HG03575 (cell line): ENCODE measurements at regions not wholly inside any gene's neighbourhood (a gene's known extent, or its start where the extent isn't known, plus 50 kb on each side); places are given as distances from the start of the nearest gene placed in this dataset.

Experiments used
- ATAC-seq: cut with Tn5 transposase; IDR thresholded peaks from one replicate; pipeline ENCODE4 v1.9.1; 2021; ENCODE audit not compliant: unreplicated experiment, insufficient number of reproducible peaks, low FRiP score; ENCODE audit errors: extremely low read depth

DNA sequence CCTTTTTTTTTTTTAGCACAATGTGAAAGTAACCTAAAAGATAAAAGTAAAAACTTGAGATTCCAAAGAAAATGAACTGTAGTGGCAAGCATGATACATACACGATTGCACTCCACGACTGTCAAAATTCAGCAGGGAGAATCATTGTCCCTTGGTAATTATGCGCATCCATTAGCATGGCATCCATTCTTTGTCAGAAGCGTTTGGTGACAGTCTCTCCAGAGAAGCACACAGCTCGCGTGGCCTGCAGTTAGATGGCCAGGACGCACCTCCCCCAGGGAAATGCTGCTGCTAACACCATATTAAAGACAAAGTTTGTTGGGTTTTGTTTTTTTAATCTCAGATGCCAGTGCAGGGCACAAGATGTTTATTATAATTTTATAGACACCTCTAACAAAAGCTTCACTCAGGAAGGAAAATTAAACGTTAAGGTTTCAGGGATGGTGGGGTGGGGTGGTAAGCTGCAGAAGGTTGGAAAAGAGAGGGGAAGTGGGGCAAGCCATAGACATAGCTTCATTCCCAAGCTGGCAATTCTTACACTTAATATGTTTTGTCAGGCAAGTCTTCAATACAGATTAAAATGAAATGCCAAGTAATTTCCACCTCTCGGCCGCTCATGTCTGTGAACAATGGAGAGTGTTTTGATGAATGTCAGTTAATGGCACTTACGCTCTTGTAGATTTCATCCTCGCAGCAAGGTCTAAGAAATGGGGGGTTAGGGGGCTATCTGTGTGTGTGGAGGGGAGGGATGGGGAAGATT lies 142.8 kb upstream of the TOPAZ1 start:
- no peak for ATAC-seq

DNA sequence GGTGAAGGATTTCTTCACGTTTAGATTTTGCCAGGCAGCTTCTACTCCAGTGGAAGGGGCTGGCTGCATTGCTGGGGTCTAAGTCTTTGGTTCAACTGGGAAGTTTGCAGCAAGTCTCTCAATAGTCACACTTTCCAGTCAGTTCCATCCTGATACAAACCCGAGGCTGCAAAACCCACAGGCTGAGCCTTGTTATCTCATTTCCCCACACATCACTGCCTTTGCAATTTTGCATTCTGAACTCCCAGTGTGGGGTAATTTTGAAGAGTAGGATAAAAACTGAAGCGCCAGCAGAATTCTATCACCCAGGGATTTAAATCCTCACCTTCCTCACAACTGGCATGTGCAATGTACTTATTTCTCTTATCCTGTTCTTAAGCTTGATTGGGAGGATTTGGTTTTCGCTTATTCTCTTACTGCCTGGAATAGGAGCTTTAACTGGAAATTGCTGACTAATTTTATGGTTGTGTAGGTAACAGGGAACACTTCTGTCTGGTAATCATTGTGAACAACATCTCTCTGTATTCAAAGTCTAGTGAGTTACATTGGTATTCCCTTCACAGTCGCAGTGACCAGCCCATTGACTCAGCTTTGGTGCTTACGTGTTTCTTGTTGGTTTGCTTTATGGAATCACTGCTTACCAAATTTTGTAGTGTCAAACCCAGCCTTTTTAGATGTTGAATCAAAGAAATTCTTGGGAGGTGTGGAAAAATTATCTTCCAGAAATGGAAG lies 142.0 kb upstream of the TOPAZ1 start:
- no peak for ATAC-seq

DNA sequence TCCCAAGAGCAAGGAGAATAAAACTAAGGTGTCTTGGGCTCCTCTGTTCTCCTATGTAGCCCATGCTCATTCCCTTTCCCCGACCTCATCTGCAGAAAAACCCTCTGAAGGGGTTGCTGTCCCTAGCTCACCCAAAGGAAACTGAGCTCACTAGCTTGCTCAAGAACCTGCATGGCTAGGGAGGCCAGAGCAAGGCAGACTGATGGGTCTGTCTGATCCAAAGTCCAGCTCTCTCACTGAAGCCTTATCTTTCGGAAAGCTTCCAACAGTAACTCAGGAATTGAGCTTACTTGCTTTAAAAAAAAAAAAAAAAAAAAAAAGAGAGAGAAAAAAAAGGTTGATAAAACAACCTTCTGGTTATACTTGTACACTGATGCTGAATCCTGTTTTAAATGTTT lies 141.4 kb upstream of the TOPAZ1 start:
- no peak for ATAC-seq

DNA sequence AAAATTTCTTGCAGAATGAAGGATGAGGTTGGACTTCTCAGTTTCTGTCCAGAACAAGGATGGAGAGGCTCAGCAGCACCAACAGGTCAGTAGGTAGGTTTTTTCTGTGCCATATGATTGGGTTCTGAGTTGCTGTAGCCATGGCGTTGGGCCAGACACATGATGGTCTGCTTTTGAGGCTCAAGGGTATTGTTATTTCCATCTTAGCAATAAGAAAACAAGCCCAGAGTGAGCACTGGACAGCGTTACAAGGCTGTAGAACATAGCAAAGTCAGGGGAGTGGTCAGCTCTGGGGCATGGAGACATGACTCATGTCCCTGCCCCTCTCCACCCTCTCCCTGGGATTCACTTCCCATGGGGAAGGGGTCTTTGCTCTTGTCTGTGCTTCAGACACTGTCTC lies 137.6 kb upstream of the TOPAZ1 start:
- ATAC-seq: no peak

DNA sequence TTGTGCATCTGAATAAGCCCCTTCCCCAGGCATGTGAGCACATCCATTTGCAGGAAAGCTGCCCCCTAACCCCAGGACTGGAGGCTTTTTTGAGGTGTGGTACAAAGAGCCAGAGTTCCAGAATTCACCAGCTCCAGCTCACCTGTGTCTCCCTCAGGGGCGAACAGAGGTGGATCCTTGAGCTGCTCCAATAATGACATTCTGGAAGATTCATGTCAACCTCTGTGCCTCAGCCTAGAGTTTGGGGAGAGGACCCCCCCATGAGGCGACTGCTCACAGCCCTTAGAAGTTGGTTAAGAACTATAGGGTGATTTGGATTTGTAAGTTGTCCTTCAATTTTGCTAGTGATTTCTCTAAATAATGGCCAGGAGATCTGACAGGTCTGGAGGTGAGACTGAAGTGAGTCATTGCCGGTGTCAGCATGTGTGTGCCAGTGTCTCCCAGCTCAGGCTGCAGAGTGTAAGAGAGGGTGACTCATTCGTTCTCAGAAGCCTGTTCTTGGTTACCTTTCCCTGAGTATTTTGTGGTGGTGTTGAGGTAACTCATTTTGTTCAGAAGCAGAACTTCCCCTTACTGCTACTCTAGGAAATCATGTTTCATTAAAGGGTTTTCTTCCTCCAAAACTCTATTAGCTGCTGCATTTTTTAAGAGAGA lies 136.9 kb upstream of the TOPAZ1 start:
- ATAC-seq: peak; percentile 89

DNA sequence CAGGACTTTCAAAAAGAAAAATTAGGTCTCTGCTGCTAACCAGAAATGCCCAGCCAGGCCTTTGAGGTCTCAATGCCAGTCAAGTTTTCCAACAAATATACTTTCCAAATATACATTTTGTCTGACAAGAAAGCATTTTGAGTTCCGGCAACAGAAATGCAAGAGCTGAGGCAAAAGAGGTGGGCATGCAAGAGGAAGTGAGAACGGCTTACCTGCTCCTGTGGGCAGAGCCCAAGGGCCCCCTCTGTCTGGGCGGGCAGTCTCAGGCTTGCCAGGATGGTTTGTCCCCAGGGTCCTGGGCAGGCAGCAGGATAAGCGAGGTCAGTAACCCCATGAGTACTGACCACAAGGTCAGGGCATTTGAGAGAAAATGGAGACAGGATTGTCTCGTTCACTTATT lies 136.1 kb upstream of the TOPAZ1 start:
- ATAC-seq: no peak

DNA sequence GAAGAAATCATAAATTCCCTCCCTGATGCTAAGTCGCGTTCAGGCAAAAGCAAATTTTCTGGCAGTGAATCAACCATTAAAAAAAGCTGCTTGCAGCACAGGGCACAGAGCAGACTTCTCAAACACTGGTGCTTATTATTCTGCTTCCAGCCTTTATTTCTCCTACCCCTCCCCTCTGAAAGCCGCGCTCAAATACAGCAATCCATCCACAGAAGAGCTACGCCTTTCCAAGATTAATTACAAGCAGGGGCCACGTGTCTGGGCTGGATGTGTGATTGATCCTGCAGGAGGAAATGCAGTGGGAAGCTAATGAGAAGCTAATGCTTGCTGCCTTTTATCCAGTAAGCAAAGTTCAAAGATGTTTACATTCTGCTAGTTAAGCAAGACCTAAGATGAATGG lies 134.9 kb upstream of the TOPAZ1 start:
- no peak for ATAC-seq

DNA sequence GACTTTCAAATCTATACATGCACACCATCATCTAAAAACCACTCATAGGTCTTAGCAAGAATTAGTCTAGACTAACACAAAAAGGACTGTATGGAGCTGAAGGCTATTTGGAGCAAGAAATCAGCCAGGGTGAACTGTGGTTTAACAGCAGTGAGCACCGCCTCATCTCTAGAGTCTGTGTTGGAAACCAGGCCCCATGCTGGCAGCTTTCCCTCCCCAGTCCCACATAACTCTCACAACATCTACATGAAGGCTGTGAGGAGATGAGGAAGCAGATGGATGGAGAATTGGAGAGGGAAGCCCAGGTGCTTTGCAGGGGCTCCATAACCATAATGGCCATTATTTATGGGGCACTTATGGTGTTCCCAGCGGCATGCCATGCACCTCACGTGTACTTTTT lies 133.2 kb upstream of the TOPAZ1 start:
- ATAC-seq: no peak

DNA sequence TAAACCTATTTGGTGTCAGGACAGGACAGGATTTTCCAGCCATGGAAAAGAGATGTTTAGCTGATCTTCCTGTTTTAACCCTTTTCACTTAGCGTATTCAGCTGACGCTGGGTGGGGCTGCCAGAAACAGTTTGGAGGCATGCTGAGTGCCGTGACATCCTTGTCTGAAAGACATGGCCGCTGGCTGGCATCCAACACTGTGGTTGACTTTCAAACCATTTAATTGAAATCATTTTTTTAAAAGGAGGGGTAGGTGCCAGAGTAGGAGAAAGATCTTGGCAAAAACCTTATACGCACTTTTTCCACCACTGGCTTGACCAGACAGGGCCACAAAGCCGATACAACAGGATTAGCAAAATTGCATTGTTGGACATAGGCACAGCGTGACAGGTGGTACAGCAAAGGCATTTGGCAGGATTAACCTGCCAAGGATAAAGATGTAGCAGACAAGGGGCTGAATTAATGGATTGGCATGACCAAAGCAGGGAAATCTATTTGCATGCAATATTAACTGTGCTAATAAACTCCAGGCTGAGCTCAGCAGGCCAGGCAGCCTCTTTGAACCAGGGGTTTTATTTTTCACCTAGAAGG lies 131.8 kb upstream of the TOPAZ1 start:
- ATAC-seq: no peak

DNA sequence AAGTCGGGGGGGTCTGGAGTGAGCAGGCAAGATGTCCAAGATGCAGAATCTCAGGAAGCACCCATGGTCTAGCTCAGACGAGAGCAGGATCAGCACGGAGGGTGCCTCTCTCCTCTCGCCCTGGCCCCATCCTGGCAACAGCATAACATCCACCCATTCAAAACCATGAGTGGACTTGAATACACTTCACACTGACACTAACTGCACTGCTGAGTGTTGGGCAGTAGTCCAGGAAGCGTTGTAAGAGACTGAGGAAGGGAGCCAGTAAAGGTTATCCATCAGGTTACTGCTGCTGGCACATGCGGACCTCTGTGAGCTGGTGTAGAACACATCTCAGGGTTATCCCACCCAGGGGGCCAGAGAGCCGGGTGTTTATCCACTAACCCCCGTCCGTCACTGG lies 131.0 kb upstream of the TOPAZ1 start:
- no peak for ATAC-seq

DNA sequence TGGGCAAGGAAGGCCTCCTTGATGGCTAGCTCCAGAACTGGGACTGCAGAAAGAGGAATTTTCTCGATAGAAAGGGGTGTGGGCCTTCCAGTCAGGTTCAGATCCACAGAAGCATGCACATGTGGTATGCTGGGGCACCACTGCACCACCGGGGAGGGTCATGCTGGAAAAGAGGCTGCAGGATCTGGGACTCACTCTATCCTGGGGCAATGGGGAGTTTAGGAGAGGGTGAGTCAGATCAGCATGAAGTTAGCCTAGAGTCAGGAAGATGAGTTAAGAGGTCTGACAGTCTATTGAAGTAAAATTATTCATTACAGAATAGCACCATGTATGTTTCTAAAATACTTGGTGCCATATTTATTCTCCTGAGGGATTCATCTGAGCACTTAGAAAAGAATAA lies 130.2 kb upstream of the TOPAZ1 start:
- ATAC-seq: no peak

DNA sequence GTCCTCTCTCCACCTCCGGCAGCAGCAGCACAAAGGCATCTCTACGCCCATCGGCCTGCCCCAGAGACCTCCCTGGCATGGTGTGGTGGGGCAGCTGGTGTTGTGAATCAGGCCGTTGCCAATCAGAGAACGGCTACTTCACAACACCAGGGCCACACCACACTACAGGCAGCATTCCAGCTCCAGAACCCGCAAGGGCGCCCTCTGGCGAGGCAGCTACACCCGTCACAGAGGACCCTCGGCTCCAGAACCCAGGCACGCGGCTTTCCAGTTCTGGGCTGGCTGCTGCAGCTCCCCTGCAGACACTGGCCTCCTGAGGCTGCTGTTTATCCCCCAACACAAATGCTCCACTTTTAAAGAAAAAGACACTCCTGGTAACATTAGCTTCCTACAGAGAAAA lies 127.5 kb upstream of the TOPAZ1 start:
- ATAC-seq: no peak

DNA sequence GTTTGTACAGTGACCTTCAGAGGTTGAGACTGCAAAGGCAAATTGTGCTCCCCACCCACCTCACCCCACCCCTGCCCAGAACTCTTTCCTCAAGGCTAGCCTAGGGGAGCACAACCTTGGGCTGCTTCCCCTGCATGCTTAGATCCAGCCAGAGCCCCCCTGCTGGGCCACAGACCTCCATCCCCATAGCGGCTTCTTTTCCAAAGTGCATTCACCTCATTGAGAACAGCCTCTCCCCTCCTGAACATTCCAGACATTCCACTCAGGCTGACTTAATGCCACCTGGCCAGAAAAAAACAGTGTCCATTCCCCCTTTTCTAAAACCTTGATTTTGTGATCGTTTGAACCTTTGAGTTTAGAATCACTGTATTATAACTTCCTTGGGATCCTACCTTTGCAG lies 124.4 kb upstream of the TOPAZ1 start:
- no peak for ATAC-seq

DNA sequence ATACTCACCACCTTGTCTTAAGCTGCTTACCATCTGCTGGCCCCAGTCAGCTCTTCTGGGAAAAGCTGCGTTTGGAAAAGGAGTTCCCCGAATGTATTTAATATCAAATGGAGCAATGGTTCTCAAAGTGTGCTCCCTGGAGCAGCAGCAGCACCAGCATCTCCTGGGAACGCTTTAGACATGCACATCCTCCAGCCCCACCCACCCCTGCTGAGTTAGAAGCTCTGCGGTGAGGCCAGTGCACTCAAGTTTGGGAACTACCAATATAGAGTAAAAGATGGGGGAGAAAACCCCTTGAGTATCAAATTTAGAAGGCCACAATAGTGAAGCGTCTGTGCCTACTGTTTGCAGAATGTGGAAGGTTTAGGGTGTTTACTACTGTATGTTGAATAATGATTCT lies 124.0 kb upstream of the TOPAZ1 start:
- ATAC-seq: no peak

DNA sequence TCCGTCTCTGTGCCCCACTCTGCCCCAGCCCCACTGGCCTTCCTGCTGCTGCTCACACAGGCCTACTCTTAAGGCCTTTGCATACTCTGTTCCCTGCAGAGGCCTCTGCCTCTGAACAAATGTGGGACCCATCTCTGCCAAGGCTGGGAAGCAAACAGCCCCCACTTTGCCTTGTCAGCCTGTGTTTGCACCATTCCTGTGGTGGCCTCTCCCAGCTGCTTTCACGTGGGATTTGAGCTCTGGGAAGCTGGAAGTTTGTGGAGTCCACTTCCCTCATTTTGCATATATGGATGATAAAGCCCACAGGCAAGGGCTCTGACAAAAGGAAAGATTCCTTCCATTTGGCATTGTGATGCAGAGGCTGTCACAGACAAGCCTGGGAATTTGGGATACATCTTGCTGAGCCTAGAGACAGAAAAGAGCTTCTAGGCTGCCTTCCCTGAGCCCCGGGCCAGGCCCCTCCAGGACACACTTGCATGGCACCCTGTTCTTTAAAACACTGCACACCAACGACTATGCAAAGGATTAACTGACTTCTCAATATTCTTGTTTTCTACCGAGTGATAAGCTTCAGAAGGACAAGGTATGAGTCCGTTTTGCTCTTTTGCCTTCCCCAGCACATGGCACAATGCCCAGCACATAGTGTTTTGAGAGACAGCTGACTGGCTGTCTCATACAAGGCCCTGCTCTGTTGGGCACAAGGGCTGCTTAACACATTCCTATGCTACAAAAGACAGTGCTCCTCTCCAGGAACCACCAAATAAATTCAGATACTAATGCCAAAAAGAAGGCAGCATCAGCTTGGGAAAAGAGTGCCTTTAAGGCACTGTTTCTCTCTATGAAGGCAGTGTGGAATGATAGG lies 120.7 kb upstream of the TOPAZ1 start:
- no peak for ATAC-seq

DNA sequence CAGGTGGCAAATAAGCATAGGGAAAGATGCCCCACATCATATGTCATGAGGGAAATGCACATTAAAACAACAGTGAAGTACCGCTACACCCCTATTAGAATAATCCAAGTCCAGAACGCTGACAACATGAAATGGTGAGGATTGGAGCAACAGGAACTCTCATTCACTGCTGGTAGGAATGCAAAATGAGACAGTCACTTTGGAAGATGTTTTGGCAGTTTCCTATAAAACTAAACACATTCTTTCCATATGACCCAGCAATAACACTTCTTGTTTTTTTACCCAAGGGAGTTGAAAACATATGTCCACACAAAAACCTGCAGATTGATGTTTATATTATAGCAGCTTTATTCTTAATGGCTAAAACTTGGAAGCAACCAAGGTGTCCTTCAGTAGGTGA lies 116.4 kb upstream of the TOPAZ1 start:
- ATAC-seq: no peak

DNA sequence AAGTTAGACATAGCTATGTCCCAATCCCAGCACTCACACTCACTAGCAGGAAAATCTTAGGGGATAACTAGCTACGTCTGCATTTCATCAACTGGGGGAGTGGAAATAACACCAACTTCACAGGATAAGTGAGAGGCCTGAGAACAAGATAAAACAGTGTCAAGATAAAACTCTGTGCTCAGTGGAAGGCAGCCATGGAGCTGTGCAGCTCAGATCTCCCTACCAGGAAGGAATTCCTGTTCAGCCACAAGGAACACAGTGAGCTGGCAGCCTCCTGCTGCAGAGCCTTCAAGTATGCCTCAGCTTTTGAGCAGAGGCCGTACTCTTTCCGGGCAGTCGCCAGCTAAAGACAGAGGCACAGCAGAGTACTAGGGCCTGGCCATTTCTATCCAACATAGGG lies 115.8 kb upstream of the TOPAZ1 start:
- no peak for ATAC-seq

DNA sequence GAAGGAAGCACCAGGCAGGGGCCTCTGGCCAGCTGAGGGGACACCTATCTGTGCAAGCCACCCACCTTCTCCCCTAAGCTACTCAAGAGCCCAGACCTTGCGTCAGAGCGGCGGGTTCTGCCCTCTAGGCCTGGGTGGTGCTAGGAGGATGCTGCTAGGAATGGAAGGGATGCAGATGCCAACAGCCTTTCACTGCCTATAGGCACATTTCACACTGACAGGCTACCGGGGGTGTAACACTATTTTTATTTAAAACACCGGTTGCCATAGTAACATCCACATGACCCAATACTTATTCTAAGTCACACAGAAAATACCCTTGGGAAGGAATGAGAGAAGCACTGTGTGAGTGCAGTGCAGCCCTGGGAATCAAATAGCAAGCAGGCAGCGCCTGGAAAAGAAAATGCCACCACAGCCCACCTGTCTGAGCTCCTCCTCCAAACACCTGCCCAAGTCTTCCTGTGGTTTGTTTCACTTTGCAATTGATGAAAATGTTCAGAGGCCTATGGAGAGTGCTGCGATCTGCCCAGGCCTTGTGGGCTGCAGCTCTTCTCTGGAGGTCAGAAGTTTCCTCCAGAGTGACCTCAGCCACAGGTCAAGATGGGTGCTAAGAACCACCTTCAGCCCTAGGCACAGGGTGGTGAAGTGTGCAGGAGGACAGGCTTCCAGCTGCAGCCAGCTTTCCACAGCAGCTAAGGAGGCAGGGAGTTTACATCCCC lies 113.5 kb upstream of the TOPAZ1 start:
- no peak for ATAC-seq
